Epithelial cell of prostate (primary cell): ENCODE measurements at regions not wholly inside any gene's neighbourhood (a gene's known extent, or its start where the extent isn't known, plus 50 kb on each side); places are given as distances from the start of the nearest gene placed in this dataset.
"Not testable (repeated sequence)": the region's sequence is repeated elsewhere in the genome, so short reads cannot be mapped to it uniquely, and the experiment has no call there.

Source experiments
- DNase-seq: peaks from one replicate; pipeline ENCODE4 v3.0.0-alpha.2; 2011; ENCODE audit warnings: low read depth, low spot score
- H3K27ac ChIP-seq: fragments of 450-650 bp; 2 replicates; pipeline ENCODE4 v1.5.1; 2017; ENCODE audit warnings: mild to moderate bottlenecking

GRCh38 chr9:29289365-29289764, 1716.1 kb upstream of the C9orf72 start:
- DNase-seq, result no peak

GRCh38 chr9:29290516-29290915, 1717.2 kb upstream of the C9orf72 start:
- H3K27ac ChIP-seq, result no peak overlapping the region
- no peak for DNase-seq

More at GRCh38 chr9:29289365-29289764, 1716.1 kb upstream of the C9orf72 start:
- H3K27ac ChIP-seq, result no peak overlapping the region

- H3K27ac ChIP-seq, result no peak overlapping the region
- no peak for DNase-seq
Measured at GRCh38 chr9:29297592-29297991, 1724.3 kb upstream of the C9orf72 start.

- no peak for DNase-seq
- H3K27ac ChIP-seq, result no peak overlapping the region
Measured at GRCh38 chr9:29311221-29311620, 1737.9 kb upstream of the C9orf72 start.

GRCh38 chr9:29312327-29312726, 1739.0 kb upstream of the C9orf72 start:
- no peak overlapping the region for H3K27ac ChIP-seq
- no peak for DNase-seq

GRCh38 chr9:29319736-29320513, 1746.6 kb upstream of the C9orf72 start:
- no peak overlapping the region for H3K27ac ChIP-seq
- no peak for DNase-seq

- no peak for DNase-seq
- H3K27ac ChIP-seq, result no peak overlapping the region
Measured at GRCh38 chr9:29322240-29322639, 1749.0 kb upstream of the C9orf72 start.

- no peak overlapping the region for H3K27ac ChIP-seq
- DNase-seq, result no peak
Measured at GRCh38 chr9:29325894-29326293, 1752.6 kb upstream of the C9orf72 start.

- H3K27ac ChIP-seq, result peak overlapping the region; percentile 85
- DNase-seq, result peak; percentile 27
Measured at GRCh38 chr9:29332789-29333188, 1759.5 kb upstream of the C9orf72 start.

- no peak for DNase-seq
- H3K27ac ChIP-seq, result no peak overlapping the region
Measured at GRCh38 chr9:29336281-29336680, 1763.0 kb upstream of the C9orf72 start.

- H3K27ac ChIP-seq, result no peak overlapping the region
- no peak for DNase-seq
Measured at GRCh38 chr9:29339387-29339786, 1766.1 kb upstream of the C9orf72 start.

- H3K27ac ChIP-seq, result no peak overlapping the region
- no peak for DNase-seq
Measured at GRCh38 chr9:29348999-29349398, 1775.7 kb upstream of the C9orf72 start.

- no peak overlapping the region for H3K27ac ChIP-seq
- DNase-seq, result no peak
Measured at GRCh38 chr9:29389421-29389820, 1816.1 kb upstream of the C9orf72 start.

- DNase-seq, result no peak
- H3K27ac ChIP-seq, result no peak overlapping the region
Measured at GRCh38 chr9:29390859-29391258, 1817.6 kb upstream of the C9orf72 start.

GRCh38 chr9:29393064-29393463, 1819.8 kb upstream of the C9orf72 start:
- H3K27ac ChIP-seq, result no peak overlapping the region
- no peak for DNase-seq

GRCh38 chr9:29394855-29395254, 1821.6 kb upstream of the C9orf72 start:
- H3K27ac ChIP-seq, result no peak overlapping the region
- no peak for DNase-seq

- H3K27ac ChIP-seq, result no peak overlapping the region
- DNase-seq, result no peak
Measured at GRCh38 chr9:29397148-29397547, 1823.9 kb upstream of the C9orf72 start.

- no peak overlapping the region for H3K27ac ChIP-seq
- DNase-seq, result no peak
Measured at GRCh38 chr9:29416204-29416603, 1842.9 kb upstream of the C9orf72 start.

- no peak for DNase-seq
- H3K27ac ChIP-seq, result no peak overlapping the region
Measured at GRCh38 chr9:29422438-29422837, 1849.2 kb upstream of the C9orf72 start.

- no peak overlapping the region for H3K27ac ChIP-seq
- no peak for DNase-seq
Measured at GRCh38 chr9:29432191-29432590, 1858.9 kb upstream of the C9orf72 start.

- not testable (repeated sequence) for H3K27ac ChIP-seq
Measured at GRCh38 chr9:29432656-29433055, 1859.4 kb upstream of the C9orf72 start.

GRCh38 chr9:29435368-29435767, 1862.1 kb upstream of the C9orf72 start:
- DNase-seq, result no peak
- no peak overlapping the region for H3K27ac ChIP-seq

More at GRCh38 chr9:29432656-29433055, 1859.4 kb upstream of the C9orf72 start:
- DNase-seq, result not testable (repeated sequence)
